Stimulated activated naive CD8-positive, alpha-beta T cell treated with anti-CD3 and anti-CD28 coated beads, Interleukin-15, Interleukin-2, amounts not matched to agents 100 ng/mL and 50 ng/mL, for 24 hours (primary cell): ENCODE measurements at regions not wholly inside any gene's neighbourhood (a gene's known extent, or its start where the extent isn't known, plus 50 kb on each side); places are given as distances from the start of the nearest gene placed in this dataset.

Experiments
- H3K27ac Mint-ChIP-seq: one replicate; pipeline ENCODE4 v1.8.0; 2021; ENCODE audit warnings: mild to moderate bottlenecking, mixed read lengths
- H3K27me3 Mint-ChIP-seq: one replicate; pipeline ENCODE4 v1.8.0; 2021; ENCODE audit warnings: mixed read lengths
- H3K36me3 Mint-ChIP-seq: one replicate; pipeline ENCODE4 v1.8.0; 2021; ENCODE audit warnings: low read depth, mixed read lengths
- H3K4me1 Mint-ChIP-seq: one replicate; pipeline ENCODE4 v1.8.0; 2021; ENCODE audit warnings: low read depth, mixed read lengths
- H3K4me3 Mint-ChIP-seq: one replicate; pipeline ENCODE4 v1.8.0; 2021; ENCODE audit warnings: mild to moderate bottlenecking, mixed read lengths
- H3K9me3 Mint-ChIP-seq: one replicate; pipeline ENCODE4 v1.8.0; 2021; ENCODE audit warnings: mixed read lengths

DNA sequence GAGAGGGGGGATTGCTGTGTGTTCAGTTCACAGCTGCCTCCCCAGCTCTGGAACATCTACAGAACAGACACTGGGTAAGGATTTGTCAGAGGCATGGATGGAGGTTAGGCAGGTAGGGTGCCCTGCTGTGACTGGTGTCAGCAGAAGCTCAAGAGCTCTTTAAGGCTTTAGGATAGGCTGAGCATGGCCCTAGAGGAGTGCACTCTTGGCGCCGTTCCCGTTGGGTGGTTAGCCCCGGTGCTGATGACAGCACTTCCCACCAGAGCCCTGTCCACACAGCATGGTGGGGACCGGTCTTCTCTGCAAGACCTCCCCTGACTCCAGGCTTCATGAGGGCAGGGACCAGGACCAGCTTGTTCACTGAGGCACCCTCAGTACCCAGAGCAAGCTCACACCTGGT, 262.0 kb downstream of the BMP7 start:
- no peak overlapping the region for H3K27ac Mint-ChIP-seq
- H3K27me3 Mint-ChIP-seq, result peaks cover 21% of the 10 kb centered on the region
- H3K9me3 Mint-ChIP-seq, result no peaks in the 10 kb centered on the region
- H3K4me3 Mint-ChIP-seq, result no peak overlapping the region
- no peaks in the 10 kb centered on the region for H3K36me3 Mint-ChIP-seq
- peaks cover 7% of the 10 kb centered on the region for H3K4me1 Mint-ChIP-seq

DNA sequence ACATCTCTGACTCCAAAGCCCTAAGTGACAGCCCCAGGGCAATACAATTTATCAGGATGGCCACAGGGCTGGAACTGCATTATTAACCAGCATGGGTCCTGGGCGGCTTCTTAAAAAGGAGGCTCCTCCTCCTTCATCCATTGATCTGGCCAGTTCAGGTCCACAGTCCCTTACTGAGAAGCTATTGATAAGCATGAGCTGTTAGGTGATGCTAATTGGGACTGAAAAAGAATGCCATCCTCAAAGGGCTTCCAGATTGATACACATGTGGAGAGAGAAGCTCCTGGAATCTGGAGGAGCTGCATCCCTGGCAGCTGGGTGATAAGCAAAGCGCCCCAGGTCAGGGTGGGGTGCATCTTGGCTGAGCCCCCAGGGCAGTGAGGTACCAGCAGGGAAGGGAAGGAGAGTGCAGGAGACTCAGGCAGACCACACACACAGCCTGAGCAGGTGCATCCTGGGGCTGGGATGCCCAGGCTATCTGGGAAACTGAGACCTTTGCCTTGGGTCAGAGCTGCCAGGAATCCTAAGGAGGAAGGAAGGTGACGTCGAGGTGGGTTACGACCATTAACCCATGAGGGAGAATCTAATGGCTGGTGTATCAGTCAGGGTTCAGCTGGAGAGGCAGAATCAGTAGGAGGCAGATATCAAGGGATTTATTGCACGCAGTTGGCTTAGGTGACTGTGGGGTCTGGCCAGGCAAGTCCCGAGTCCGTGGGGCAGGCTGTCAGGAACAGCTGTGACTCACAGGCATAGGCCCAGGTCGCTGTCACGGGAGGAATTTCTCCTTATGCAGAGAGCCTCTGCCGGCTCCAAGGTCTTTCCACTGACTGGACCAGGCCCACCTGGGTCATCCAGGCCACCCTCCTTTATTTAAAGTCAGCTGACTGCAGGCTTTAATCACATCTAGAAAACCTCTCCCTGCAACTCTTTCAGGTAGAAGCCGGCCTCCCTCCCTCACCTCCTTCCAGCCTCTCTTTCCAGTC, 261.2 kb downstream of the BMP7 start:
- H3K27me3 Mint-ChIP-seq, result peaks cover 21% of the 10 kb centered on the region
- peaks cover 7% of the 10 kb centered on the region for H3K4me1 Mint-ChIP-seq
- no peak overlapping the region for H3K27ac Mint-ChIP-seq
- no peaks in the 10 kb centered on the region for H3K9me3 Mint-ChIP-seq
- H3K36me3 Mint-ChIP-seq, result no peaks in the 10 kb centered on the region
- H3K4me3 Mint-ChIP-seq, result no peak overlapping the region

DNA sequence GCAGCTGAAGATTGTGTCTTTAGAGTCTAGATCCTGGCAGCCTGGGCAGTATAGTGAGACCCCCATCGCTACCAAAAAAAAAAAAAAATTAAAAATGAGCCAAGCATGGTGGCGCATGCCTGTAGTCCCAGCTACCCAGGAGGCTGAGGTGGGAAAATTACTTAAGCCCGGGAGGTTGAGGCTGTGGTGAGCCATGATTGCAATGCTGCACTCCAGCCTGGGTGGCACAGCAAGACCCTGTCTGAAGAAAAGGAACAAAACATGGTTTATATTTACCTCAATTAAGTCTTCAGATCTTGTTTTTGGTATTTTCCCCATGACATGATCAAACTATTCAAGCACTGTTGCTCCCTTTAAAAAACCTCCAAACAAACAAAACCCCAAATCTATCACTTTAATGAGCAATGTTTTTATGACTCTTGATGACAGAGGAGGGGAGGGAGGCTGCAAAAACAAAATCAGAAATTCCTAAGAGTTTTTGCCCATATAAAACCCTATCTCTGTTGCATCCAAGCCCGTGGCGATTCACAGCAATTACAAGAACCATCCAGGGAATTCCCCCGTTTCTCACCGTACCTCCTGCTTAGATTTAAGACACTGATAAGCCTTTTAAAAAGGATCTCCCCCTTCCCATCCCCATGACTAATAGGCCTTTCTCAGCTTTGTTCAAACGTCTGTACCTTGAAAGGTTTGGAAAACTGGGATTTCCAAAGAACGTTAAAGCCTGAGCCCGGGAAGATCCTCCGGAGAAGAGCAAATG, 259.9 kb downstream of the BMP7 start:
- H3K9me3 Mint-ChIP-seq, result no peaks in the 10 kb centered on the region
- peaks cover 7% of the 10 kb centered on the region for H3K4me1 Mint-ChIP-seq
- no peak overlapping the region for H3K4me3 Mint-ChIP-seq
- H3K36me3 Mint-ChIP-seq, result no peaks in the 10 kb centered on the region
- H3K27me3 Mint-ChIP-seq, result peaks cover 27% of the 10 kb centered on the region
- no peak overlapping the region for H3K27ac Mint-ChIP-seq

DNA sequence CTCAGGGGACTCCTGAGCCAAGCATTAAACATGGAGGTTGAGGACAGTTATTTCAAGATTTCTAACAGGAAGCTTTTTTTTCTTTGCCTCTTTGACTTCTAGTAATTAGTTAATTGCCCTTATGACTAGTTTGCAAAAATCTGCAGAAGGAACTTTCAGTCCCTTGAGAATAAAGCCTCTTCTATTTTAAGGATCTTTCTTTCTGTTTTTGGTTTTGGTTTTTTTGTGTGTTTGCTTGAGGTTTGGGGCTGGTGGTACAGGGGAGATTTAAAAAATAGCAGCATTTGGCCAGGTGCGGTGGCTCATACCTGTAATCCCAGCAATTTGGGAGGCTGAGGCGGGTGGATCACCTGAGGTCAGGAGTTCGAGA, 259.3 kb downstream of the BMP7 start:
- no peak overlapping the region for H3K4me3 Mint-ChIP-seq
- H3K4me1 Mint-ChIP-seq, result peaks cover 7% of the 10 kb centered on the region
- H3K9me3 Mint-ChIP-seq, result no peaks in the 10 kb centered on the region
- no peaks in the 10 kb centered on the region for H3K36me3 Mint-ChIP-seq
- no peak overlapping the region for H3K27ac Mint-ChIP-seq
- H3K27me3 Mint-ChIP-seq, result peaks cover 28% of the 10 kb centered on the region

DNA sequence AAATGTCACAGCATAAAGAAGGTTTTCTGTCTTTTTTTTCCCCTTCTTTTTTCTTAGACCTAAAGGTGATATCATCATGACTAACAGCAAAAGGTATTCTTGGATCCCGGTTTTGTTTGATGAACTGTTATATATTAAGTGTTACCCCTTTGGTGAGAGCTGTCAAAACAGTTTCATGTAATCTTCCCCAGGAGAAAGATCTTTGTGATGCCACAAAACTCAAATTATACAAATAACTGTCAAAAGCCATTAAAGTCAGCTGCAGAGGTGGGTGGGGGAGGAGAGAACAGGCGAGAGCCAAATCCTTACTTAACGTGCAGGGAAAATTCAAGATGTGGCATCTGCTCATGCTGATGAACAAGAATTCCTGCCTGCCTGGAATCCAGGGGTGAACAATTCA, 258.2 kb downstream of the BMP7 start:
- Mint-ChIP-seq H3K36me3 (no peaks in the 10 kb centered on the region), H3K27me3 (peaks cover 39% of the 10 kb centered on the region), H3K4me1 (peaks cover 7% of the 10 kb centered on the region), H3K4me3 (no peak overlapping the region), H3K9me3 (no peaks in the 10 kb centered on the region), H3K27ac (no peak overlapping the region)

DNA sequence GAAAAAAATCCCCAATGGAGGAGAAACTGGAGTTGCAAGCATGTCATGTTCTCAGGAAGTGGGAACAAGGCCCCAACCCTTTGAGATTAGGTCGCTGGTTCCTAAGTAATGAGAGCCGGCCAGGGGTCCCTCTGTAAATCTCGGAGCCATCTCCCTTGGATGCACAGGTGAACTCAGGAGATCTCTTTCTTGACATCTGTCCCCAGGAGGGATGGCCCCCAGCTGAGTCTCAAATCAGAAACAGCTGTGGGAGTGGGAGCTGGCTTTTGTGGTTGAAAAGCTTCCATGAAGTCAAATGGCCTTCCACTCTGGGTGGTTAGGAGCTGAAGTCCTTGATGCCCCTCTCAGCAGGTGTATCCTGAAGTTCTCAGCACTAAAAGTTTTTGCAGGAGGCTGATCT, 257.1 kb downstream of the BMP7 start:
- Mint-ChIP-seq H3K27me3 (peaks cover 49% of the 10 kb centered on the region), H3K4me3 (no peak overlapping the region), H3K9me3 (no peaks in the 10 kb centered on the region), H3K4me1 (peaks cover 7% of the 10 kb centered on the region), H3K27ac (no peak overlapping the region), H3K36me3 (no peaks in the 10 kb centered on the region)

DNA sequence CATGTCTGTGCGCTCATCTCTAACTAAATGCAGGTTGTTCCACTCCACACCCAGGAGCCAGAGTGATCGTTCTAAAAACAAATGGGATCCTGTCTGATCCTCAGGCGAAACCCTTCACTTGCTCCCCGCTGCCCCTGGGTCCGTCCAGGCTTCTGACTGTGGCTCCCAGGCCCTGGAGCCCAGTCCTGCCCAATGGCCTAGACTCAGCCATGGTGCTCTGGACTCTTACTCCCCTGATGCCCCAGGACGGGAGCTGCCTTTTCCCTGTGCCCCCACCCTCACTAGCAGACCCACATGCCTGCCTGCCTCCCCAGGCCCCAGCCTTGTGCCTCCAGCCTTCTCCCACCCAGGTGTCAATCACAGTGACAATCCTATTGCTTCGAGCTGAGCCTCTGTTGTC, 256.7 kb downstream of the BMP7 start:
- peaks cover 50% of the 10 kb centered on the region for H3K27me3 Mint-ChIP-seq
- peaks cover 7% of the 10 kb centered on the region for H3K4me1 Mint-ChIP-seq
- H3K27ac Mint-ChIP-seq, result no peak overlapping the region
- H3K9me3 Mint-ChIP-seq, result no peaks in the 10 kb centered on the region
- no peaks in the 10 kb centered on the region for H3K36me3 Mint-ChIP-seq
- H3K4me3 Mint-ChIP-seq, result no peak overlapping the region

DNA sequence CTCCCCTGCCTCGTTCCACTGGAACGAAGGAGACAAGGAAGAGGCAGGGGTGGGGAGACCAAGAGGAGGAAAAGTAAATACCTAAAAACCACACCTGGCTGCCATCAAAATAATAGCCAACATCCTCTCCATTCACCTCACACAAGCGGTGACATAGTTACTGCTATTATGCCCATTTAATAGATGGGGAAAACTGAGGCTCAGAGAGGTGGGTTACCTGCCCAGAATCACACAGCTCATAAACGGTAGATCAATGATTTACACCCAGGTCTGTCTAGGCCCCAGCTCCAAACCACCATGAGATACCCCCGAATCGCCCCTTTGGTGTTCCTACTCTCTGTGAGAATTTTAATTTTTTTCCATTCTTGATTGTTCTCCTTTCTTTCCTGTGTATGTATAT, 253.8 kb downstream of the BMP7 start:
- Mint-ChIP-seq H3K9me3 (no peaks in the 10 kb centered on the region), H3K4me1 (no peaks in the 10 kb centered on the region), H3K27me3 (peaks cover 39% of the 10 kb centered on the region), H3K36me3 (no peaks in the 10 kb centered on the region), H3K27ac (no peak overlapping the region), H3K4me3 (no peak overlapping the region)

DNA sequence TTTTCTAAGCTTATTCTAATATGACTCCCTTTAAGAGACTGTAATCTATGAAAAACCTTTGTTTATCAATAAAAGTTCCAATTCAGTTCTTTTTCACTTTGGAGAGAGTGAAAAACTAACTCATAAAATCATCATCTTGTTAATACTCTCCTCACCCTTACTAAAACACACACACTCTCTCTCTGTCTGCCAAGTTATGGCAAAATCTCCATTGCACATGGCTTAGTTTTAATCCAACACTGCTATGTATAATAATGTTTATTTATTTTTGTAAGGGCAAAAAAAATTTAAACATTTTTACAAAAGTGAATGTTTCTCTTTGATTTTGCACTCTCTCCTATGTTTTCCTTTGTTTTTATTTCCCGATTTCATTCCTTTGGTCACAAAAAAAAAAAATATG, 253.2 kb downstream of the BMP7 start:
- peaks cover 36% of the 10 kb centered on the region for H3K27me3 Mint-ChIP-seq

DNA sequence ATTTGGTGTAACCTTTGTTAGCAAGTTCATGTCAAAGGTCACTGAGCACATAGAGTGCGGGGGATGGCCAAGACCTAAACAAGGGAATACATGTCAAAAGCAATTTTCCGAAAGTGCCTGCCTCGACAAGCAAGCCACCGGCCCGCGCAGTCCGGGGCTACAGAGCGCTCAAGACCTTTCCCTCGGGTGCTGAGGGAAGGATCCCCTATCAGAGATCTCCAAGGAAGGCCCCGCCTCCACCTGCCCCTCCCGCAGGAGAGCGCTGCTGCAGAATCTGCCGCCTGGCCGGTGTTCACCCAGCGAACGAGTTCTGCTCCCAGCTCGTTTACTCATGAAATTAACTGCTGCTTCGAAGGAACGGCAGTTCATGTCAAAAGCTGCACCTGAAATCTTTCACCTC, 252.7 kb downstream of the BMP7 start:
- Mint-ChIP-seq H3K9me3 (no peaks in the 10 kb centered on the region), H3K36me3 (no peaks in the 10 kb centered on the region), H3K4me1 (no peaks in the 10 kb centered on the region), H3K4me3 (no peak overlapping the region), H3K27ac (no peak overlapping the region), H3K27me3 (peaks cover 34% of the 10 kb centered on the region)

More for the DNA sequence above, 253.2 kb downstream of the BMP7 start:
- H3K9me3 Mint-ChIP-seq, result no peaks in the 10 kb centered on the region
- no peaks in the 10 kb centered on the region for H3K4me1 Mint-ChIP-seq
- no peak overlapping the region for H3K27ac Mint-ChIP-seq
- H3K36me3 Mint-ChIP-seq, result no peaks in the 10 kb centered on the region
- no peak overlapping the region for H3K4me3 Mint-ChIP-seq

DNA sequence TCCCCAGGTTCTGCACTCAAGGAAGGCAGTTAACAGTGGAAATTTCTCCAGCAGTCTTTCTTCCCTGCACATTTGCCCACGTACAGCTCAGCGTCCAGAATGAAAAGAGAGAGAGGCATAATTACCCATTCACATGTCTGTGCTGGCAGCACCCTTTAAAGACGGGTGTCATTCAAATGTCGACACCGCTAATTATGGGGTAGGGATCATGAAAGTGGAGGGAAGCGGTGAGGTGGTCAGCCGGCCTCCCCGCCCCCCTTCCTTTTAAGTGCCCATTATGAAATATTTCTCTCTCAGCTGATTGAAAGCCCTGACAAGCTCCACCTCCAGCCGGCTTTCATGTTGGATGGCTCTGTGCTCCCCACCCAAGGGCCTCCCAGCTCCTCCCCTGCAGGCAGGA, 246.1 kb downstream of the BMP7 start:
- H3K4me3 Mint-ChIP-seq, result no peak overlapping the region
- no peaks in the 10 kb centered on the region for H3K36me3 Mint-ChIP-seq
- no peak overlapping the region for H3K27ac Mint-ChIP-seq
- H3K27me3 Mint-ChIP-seq, result peaks cover 15% of the 10 kb centered on the region
- no peaks in the 10 kb centered on the region for H3K4me1 Mint-ChIP-seq
- H3K9me3 Mint-ChIP-seq, result no peaks in the 10 kb centered on the region

DNA sequence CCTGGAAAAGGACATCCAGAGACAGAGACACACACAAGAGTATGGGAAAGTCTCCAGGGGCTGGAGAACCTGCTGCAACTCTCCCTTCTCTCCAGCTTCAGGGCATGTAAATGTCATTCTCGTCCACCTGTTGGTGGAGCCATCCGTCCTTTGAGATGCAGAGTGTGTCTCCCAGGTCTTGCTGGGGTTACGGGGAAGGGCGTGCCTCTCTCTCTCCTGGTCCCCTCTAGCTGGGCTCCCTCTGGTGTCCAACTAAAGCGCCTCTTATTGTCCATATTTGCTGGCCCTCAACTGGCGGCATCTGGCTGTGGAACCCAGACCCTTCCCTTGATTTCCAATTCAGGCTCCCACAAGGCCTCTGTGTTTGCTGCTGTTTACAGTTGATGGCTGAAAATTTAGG, 244.1 kb downstream of the BMP7 start:
- Mint-ChIP-seq H3K9me3 (no peaks in the 10 kb centered on the region), H3K36me3 (no peaks in the 10 kb centered on the region), H3K27me3 (peaks cover 12% of the 10 kb centered on the region), H3K4me3 (no peak overlapping the region), H3K4me1 (no peaks in the 10 kb centered on the region), H3K27ac (no peak overlapping the region)

DNA sequence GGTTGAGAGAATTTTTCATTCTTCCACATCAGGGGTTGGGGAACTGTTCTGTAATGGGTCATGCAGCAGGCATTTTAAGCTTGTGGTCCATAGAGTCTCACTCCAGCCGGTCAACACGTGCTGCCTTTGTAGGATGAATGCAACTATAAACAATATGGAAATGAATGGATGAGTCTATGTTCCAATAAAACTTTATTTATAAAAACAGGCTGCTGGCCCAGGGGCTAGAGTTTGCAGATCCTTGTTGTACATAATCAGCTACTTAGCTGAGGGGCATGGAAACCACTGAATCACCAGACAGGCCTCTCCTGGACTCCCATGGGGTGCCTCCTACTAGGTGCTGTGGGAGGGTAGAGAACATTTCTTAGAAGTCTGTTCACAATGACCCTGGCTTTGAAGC, 243.4 kb downstream of the BMP7 start:
- H3K27me3 Mint-ChIP-seq, result peaks cover 10% of the 10 kb centered on the region
- H3K36me3 Mint-ChIP-seq, result no peaks in the 10 kb centered on the region
- H3K27ac Mint-ChIP-seq, result no peak overlapping the region
- no peak overlapping the region for H3K4me3 Mint-ChIP-seq
- H3K4me1 Mint-ChIP-seq, result no peaks in the 10 kb centered on the region
- H3K9me3 Mint-ChIP-seq, result no peaks in the 10 kb centered on the region

DNA sequence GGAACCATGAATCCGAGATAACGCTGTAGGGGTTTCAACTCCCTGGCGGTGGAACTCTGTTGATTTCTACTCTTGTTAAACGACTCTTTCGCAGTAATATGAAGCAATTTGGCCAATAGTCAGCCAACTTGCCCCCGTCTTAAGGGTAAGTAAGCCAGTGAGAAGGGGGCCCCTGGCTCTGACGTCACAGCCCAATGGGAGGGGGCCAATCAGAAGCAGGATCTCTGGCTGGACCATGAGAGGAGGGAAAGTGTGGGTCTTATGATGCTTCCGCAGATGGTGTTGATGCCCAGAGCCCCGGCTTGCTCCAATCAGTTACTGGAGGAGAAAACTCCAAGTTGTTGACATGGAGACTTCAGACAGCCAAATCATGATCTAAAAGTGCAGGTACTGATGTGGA, 242.4 kb downstream of the BMP7 start:
- Mint-ChIP-seq H3K27me3 (peaks cover 14% of the 10 kb centered on the region), H3K4me3 (no peak overlapping the region), H3K36me3 (no peaks in the 10 kb centered on the region), H3K27ac (no peak overlapping the region), H3K9me3 (no peaks in the 10 kb centered on the region), H3K4me1 (no peaks in the 10 kb centered on the region)

DNA sequence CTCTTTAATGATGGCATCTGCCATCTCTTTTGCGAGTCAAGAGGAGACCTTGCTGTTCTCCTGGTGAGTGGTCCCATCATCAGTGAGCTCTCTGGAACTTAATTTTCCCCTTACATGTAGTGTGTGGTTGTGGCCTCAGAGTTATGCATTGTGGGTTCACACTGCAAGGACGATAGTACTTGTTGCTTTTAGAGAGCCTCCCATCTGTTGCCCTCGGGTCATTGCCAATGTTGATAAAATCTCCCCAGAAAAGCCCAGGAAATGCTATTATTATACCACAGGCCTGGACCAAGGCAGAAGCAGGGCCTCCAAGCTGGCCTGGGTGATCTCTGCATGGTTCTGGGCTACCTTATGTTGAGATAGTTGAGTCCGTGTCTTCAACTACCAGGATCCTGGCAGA, 241.6 kb downstream of the BMP7 start:
- Mint-ChIP-seq H3K4me1 (no peaks in the 10 kb centered on the region), H3K27me3 (peaks cover 12% of the 10 kb centered on the region), H3K4me3 (no peak overlapping the region), H3K36me3 (no peaks in the 10 kb centered on the region), H3K27ac (no peak overlapping the region), H3K9me3 (no peaks in the 10 kb centered on the region)
